Motor neuron (in vitro differentiated cells): ENCODE measurements at regions not wholly inside any gene's neighbourhood (a gene's known extent, or its start where the extent isn't known, plus 50 kb on each side); places are given as distances from the start of the nearest gene placed in this dataset.

Experiments used
- ATAC-seq, 8 experiments: fragments of 200-7000 bp; cut with Tn5 transposase; replicated peaks in 6 of 8; 2 replicates each; pipeline ENCODE4 v1.8.0; 2021; ENCODE audit warnings: mild to moderate bottlenecking in 8 of 8, moderate library complexity in 8 of 8
- H3K27ac ChIP-seq, 2 donors: fragments of 250-450 bp; sonication (Bioruptor Pico); 2 replicates each; pipeline ENCODE4 v1.9.0; 2021; ENCODE audit warnings: antibody characterized with exemption in 2 of 2, mild to moderate bottlenecking in 2 of 2, moderate library complexity in 1 of 2
- H3K4me1 ChIP-seq, 2 donors: fragments of 250-450 bp; sonication (Bioruptor Pico); replicated peaks in 1 of 2; 2 replicates each; pipeline ENCODE4 v1.6.1; 2021; ENCODE audit warnings: antibody characterized with exemption in 2 of 2, mild to moderate bottlenecking in 2 of 2, moderate library complexity in 1 of 2
- H3K4me3 ChIP-seq, 5 donors: fragments of 250-450 bp; sonication (Bioruptor Pico); 2 replicates each; pipeline ENCODE4 v1.9.0; 2021; ENCODE audit warnings: antibody characterized with exemption in 5 of 5, mild to moderate bottlenecking in 5 of 5, moderate library complexity in 4 of 5
- WGBS, 10 experiments: fragments of 450-650 bp; shearing (Covaris generic); methylation state at CpG; one replicate each; pipeline ENCODE4 v1.0.0; 2022; 5-methylcytosine and 5-hydroxymethylcytosine counted together
- in situ Hi-C, 9 experiments: fragments of 400-800 bp; cut with MboI; loops; one replicate each; pipeline ENCODE4 v1.15.0; 2021; ENCODE audit warnings: low sequenced_read_pairs in 9 of 9, low pct_unique_long_range_greater_than_20kb in 2 of 9; ENCODE audit not compliant: unreplicated experiment in 9 of 9

DNA sequence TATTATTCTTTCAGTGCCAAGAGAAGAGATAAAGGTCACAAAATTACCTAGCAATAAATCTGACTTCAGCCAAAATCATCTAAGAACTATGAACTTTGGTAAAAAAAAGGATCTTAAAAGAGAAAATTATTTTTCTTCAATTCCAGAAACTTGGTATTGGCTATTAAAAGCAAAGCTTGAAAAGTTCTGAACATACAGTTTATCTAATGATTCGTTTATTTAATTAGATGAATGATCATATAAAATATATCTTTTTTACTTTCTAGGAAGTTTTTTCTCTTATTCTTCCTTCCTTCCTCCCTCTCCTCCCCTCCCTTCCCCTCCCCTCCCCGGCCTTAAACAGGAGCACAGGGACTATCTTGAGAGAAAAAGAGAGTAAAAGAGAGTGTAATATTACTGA lies 536.1 kb downstream of the SOX11 start:
- no peaks in the 10 kb centered on the region for H3K4me1 ChIP-seq
- H3K4me3 ChIP-seq: no peak overlapping the region
- no peak for ATAC-seq
- in situ Hi-C loops: no loop called here
- no peak overlapping the region for H3K27ac ChIP-seq
- WGBS, 10 experiments: 0 to 100% (median 71%) methylated on average over 1 of the region's 2 CpGs

DNA sequence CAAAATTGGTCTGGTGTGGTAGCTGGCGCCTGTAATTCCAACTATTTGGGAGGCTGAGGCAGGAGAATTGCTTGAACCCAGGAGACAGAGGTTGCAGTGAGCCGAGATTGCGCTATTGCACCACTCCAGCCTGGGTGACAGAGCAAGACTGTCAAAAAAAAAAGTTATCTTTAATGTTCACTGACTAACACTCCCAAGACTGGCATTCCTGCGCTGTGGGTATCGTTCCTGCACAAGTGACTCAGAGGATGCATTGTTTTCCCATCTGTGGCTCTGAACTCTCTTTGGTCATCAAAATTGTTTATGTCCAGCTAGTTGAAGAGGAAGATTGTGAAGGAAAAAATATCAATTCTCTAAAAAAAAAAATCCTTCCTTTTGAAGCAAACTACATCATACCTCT lies 539.0 kb downstream of the SOX11 start:
- Histone ChIP-seq H3K4me1 (peaks cover 12 to 20% of the 10 kb centered on the region in 2 donors), H3K27ac (no peak overlapping the region), H3K4me3 (no peak overlapping the region)
- no peak for ATAC-seq
- in situ Hi-C loops: no loop called here
- WGBS, 10 experiments: 0 to 100% (median 76%) methylated on average over 1 to 5 of the region's 5 CpGs; no CpG with 5 or more reads in 2 of the 10 experiments

DNA sequence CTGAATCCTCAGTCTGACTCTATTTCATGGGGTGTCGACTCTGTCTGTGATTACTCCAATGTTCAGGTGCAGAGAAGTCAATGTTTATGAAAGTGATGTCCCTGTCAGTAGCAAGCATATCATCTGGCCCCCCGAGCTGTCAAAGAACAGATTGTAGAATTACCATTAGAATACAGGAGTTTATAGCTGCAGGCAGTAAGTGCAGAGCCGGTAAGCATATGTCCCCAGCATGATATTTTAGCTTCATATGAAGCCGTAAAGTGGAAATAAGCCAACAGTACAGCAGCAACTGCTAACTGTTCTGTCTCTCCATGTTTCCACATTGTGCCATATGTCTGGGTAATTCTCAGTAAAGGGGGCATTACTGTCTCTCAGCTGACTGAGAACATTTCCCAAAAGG lies 541.8 kb downstream of the SOX11 start:
- peak in 3 of 8 experiments; percentile 25 to 57 (median 44) for ATAC-seq
- in situ Hi-C loops: no loop called here
- 0 to 76% (median 42%) methylated on average over 1 to 4 of the region's 4 CpGs for WGBS, 10 experiments
- Histone ChIP-seq H3K4me3 (no peak overlapping the region), H3K27ac (no peak overlapping the region), H3K4me1 (peaks cover 14 to 23% of the 10 kb centered on the region in 2 donors)

DNA sequence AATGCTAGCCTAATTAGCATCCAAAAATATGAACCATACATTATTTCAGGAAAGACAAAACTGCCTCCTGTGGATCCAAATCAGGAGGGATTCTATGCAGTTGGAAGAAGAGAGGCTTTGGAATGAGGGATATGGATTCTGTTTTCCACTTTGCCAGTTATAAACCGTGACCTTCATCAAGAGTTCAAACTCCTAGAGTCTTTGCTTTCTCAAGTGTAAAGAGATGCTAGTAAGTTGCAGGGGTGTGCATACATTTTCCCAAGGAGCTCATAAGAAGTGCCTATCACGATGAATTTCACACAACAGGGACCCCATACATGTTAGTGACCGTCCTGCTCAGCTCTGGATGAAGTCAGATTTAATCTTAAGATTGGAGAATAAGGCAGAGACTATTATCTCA lies 542.5 kb downstream of the SOX11 start:
- in situ Hi-C loops: no loop called here
- ATAC-seq: no peak
- H3K4me1 ChIP-seq: peaks cover 14 to 23% of the 10 kb centered on the region in 2 donors
- no peak overlapping the region for H3K4me3 ChIP-seq
- 0 to 94% (median 83%) methylated on average over 1 to 3 of the region's 3 CpGs; no CpG with 5 or more reads in 1 of the 10 experiments for WGBS, 10 experiments
- no peak overlapping the region for H3K27ac ChIP-seq

GRCh38 chr2:6236317-6236716 lies 544.1 kb downstream of the SOX11 start:
- ATAC-seq: peak in 1 of 8 experiments; percentile 27
- no peak overlapping the region for H3K27ac ChIP-seq
- peaks cover 14 to 23% of the 10 kb centered on the region in 2 donors for H3K4me1 ChIP-seq
- in situ Hi-C loops: no loop called here
- H3K4me3 ChIP-seq: no peak overlapping the region
- WGBS, 10 experiments: 6 to 100% (median 68%) methylated on average over 1 to 4 of the region's 5 CpGs; no CpG with 5 or more reads in 2 of the 10 experiments

DNA sequence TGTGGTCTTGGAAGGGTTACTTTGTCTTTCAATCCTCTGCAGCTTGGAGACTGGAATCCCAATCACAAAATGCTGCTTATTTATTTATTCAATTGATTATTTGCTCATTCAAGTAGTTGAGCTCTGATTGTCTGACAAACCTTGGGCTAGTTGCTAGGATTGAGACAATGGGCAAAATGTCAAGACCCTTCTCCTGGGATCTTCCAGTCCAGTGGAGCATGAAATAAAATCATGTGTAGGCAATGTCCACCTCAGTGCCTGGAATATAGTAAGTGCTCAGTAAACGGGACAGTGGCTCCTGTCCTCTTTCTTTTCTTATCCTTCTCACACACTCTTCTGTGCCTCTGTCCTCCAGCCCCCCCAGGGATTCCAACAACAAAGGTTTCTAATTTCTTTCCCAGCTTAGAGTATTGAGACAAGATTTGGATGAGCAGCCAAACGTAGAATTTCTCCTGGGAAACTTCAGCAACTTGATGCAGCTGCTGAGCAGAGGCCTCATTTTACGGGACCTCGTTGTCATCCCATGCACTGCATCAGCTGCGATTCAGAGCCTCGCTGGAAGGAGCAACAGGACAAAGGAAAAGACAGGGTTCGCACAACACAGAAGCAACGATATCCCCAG lies 545.0 kb downstream of the SOX11 start:
- Histone ChIP-seq H3K27ac (no peak overlapping the region), H3K4me1 (peaks cover 14 to 23% of the 10 kb centered on the region in 2 donors), H3K4me3 (no peak overlapping the region)
- 25 to 95% (median 76%) methylated on average over 1 to 7 of the region's 8 CpGs; no CpG with 5 or more reads in 1 of the 10 experiments for WGBS, 10 experiments
- no peak for ATAC-seq
- in situ Hi-C loops: no loop called here

- WGBS, 10 experiments: 28 to 100% (median 74%) methylated on average over 2 to 5 of the region's 5 CpGs
- Histone ChIP-seq H3K27ac (no peak overlapping the region), H3K4me3 (no peak overlapping the region), H3K4me1 (peaks cover 0 to 7% of the 10 kb centered on the region in 2 donors)
- ATAC-seq: no peak
- in situ Hi-C loops: no loop called here
Measured at GRCh38 chr2:6249557-6249956, 557.4 kb downstream of the SOX11 start.

DNA sequence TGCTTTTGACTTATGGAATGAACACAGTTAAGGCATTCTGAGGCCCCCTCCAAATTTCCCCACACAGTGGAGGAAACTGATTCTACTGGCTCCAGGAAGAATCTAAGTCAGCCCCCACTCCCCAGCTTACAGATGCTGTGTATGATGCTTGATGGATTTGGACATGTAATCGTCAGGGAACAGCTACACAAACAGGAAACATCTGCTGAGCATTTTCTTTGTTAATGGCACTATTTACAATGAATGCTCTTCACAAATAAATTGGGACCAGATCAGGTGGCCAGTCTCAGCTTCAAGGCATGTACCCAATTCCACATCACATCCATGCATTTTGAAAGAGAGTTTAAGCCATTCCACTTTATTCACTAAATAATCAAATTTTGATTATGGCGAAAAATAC lies 562.3 kb downstream of the SOX11 start:
- H3K4me1 ChIP-seq: peaks cover 0 to 7% of the 10 kb centered on the region in 2 donors
- no peak overlapping the region for H3K4me3 ChIP-seq
- H3K27ac ChIP-seq: no peak overlapping the region
- ATAC-seq: no peak
- in situ Hi-C loops: no loop called here
- 0 to 71% (median 39%) methylated on average over 1 to 2 of the region's 2 CpGs; no CpG with 5 or more reads in 4 of the 10 experiments for WGBS, 10 experiments

GRCh38 chr2:6264198-6264597 lies 572.0 kb downstream of the SOX11 start:
- H3K4me1 ChIP-seq: no peaks in the 10 kb centered on the region
- H3K4me3 ChIP-seq: no peak overlapping the region
- in situ Hi-C loops: no loop called here
- 3 to 100% (median 69%) methylated on average over 1 to 3 of the region's 3 CpGs; no CpG with 5 or more reads in 1 of the 10 experiments for WGBS, 10 experiments
- H3K27ac ChIP-seq: no peak overlapping the region
- no peak for ATAC-seq

DNA sequence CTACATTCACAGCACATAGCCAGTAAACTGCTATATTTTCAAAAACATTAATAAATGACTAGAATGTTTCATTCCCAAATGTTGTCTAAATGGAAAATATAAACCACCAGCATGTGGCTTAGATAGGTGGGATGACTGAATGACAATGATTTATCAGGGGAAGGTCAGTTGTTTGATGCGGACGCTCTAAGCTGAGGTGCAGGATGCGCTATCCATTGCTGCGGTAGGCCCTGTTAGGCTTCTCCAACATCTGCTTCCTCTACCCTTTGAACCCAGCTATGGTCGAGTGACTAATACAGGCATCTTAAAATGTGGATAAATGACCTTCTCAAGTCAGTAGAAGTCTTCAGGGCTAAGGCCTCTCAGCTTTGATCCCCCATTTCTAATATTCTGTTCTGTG lies 584.2 kb downstream of the CMPK2 start:
- 0 to 100% (median 71%) methylated on average over 1 to 4 of the region's 5 CpGs; no CpG with 5 or more reads in 3 of the 10 experiments for WGBS, 10 experiments
- peak in 4 of 8 experiments; percentile 47 to 59 (median 56) for ATAC-seq
- in situ Hi-C loops: no loop called here
- Histone ChIP-seq H3K4me1 (no peaks in the 10 kb centered on the region), H3K27ac (no peak overlapping the region), H3K4me3 (no peak overlapping the region)

DNA sequence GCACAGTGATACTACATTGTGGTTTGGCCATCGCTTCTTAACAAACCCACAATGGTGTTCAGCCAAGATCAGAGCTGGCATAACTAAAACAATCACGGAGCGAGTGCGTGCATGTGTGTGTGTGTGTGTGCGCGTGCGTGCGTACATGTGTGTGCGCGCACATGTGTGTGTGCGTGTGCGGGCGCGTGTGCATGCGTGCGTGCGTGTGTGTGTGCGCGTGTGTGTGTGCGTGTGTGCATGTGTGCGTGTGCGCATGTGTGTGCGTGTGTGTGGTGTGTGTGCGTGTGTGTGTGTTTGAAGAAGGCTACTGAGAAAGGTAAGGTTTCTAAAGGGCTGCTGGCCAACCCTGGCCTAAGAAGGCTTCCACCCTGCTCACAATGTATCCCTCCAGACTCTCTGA lies 582.4 kb downstream of the CMPK2 start:
- H3K4me3 ChIP-seq: no peak overlapping the region
- ATAC-seq: no peak
- WGBS, 10 experiments: 0 to 100% (median 73%) methylated on average over 1 to 14 of the region's 24 CpGs; no CpG with 5 or more reads in 2 of the 10 experiments
- H3K27ac ChIP-seq: no peak overlapping the region
- in situ Hi-C loops: no loop called here
- no peaks in the 10 kb centered on the region for H3K4me1 ChIP-seq

DNA sequence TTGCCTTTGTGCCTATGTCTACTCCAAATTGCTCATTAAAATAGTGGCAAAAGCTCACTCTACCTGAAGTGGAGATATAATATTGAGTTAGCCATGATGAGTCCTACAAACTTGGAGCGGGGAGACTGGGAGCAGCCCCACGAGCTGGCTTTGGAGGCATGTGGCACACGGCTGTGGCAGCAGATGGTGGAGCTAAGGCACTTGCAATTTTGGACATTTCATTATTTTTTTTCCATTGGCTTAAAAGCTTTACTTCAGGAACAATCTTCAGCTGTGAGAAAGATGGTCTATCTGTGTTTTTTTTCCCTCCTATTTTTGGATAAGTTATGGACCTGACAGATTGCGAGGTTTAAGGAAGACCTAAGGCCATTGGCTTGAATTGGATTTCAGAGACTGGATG lies 578.3 kb downstream of the CMPK2 start:
- in situ Hi-C loops: no loop called here
- 0 to 100% (median 68%) methylated on average over 1 to 4 of the region's 4 CpGs; no CpG with 5 or more reads in 2 of the 10 experiments for WGBS, 10 experiments

GRCh38 chr2:6288791-6289190 lies 576.9 kb downstream of the CMPK2 start:
- in situ Hi-C loops: no loop called here
- ATAC-seq: no peak
- no peak overlapping the region for H3K4me3 ChIP-seq

More for the DNA sequence above, 578.3 kb downstream of the CMPK2 start:
- Histone ChIP-seq H3K4me1 (peaks cover 11 to 13% of the 10 kb centered on the region in 2 donors), H3K4me3 (no peak overlapping the region), H3K27ac (no peak overlapping the region)
- ATAC-seq: no peak

More at GRCh38 chr2:6288791-6289190, 576.9 kb downstream of the CMPK2 start:
- Histone ChIP-seq H3K27ac (no peak overlapping the region), H3K4me1 (peaks cover 11 to 13% of the 10 kb centered on the region in 2 donors)
